ENCODE measurements at regions not wholly inside any gene's neighbourhood (a gene's known extent, or its start where the extent isn't known, plus 50 kb on each side); places are given as distances from the start of the nearest gene placed in this dataset.

DNA sequence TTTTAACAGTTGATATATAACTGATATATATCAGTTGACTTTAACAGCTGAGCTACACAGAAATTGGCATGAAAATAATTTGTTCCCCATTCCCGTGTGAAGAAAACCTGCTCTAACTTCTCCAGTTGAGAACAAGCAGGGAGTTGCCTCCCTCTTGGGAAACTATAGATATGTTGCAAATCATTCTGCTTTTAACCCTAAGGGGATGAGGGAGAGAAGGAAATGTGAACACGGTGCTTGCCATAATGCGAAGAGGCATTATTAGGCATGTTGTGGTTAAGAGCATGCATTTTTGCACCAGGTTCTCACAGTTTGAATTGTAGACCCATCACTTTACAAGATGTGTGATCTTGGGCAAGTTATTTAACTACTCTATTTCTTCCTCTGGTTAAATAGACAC is 453.7 kb downstream of the TENT5A start:
- Histone ChIP-seq H3K9me2 (ENCODE audit: insufficient read depth) (no peaks in the 10 kb centered on the region), H3K4me2 (ENCODE audit: low read length) (no peak overlapping the region), H2AFZ (ENCODE audit: low read depth, low read length, poor library complexity, severe bottlenecking) (no peak overlapping the region), H3K79me2 (ENCODE audit: insufficient read depth, low read length) (no peaks in the 10 kb centered on the region), H3K9me3 (ENCODE audit: control insufficient read depth in 1 of 2, insufficient read depth in 1 of 2, low read depth in 1 of 2, low read length in 2 of 2) (no peaks in the 10 kb centered on the region), H3K36me3 (ENCODE audit: control insufficient read depth in 1 of 2, insufficient read depth in 2 of 2, low read length in 2 of 2) (no peaks in the 10 kb centered on the region), H3K9ac (ENCODE audit: low read length) (no peak overlapping the region), H3K4me1 (ENCODE audit: control insufficient read depth in 1 of 2, insufficient read depth in 2 of 2, low read length in 2 of 2) (no peaks in the 10 kb centered on the region), H4K20me1 (ENCODE audit: insufficient read depth) (no peaks in the 10 kb centered on the region), H3K4me3 (replicated peaks in 1 of 2; ENCODE audit: low read depth in 1 of 2, low read length in 2 of 2) (no peak overlapping the region), H3K27me3 (ENCODE audit: insufficient read depth, low read length) (no peaks in the 10 kb centered on the region), H3K27ac (ENCODE audit: low read depth, low read length) (no peak overlapping the region)
- no peak for TF ChIP-seq ELF1 (IDR thresholded peaks at IDR 0.05; ENCODE audit: borderline replicate concordance, low read depth)
- no peak for TF ChIP-seq EGR1 (IDR thresholded peaks at IDR 0.05; ENCODE audit: low read depth)
- no peak for TF ChIP-seq TCF7L2 (IDR thresholded peaks at IDR 0.05; ENCODE audit: borderline replicate concordance, extremely low read depth, insufficient read depth, insufficient read length)
- TF ChIP-seq, protein P1, sequence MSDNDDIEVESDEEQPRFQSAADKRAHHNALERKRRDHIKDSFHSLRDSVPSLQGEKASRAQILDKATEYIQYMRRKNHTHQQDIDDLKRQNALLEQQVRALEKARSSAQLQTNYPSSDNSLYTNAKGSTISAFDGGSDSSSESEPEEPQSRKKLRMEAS (IDR thresholded peaks at IDR 0.05): no peak
- RAD21 ChIA-PET (ENCODE audit: low non-redundant PET in 1 of 2, low total read pairs in 2 of 2, uncharacterized antibody in 2 of 2, unreplicated experiment in 2 of 2): no interaction called here
- CTCF ChIA-PET: no interaction called here
- intact Hi-C loops (cut with micrococcal nuclease): no loop called here
- POLR2A ChIA-PET: no interaction called here
- BruUV-seq (replicated peaks): no TSS peak
- ATAC-seq: no peak
- DNase-seq (ENCODE audit: low read depth, low spot score): no peak

DNA sequence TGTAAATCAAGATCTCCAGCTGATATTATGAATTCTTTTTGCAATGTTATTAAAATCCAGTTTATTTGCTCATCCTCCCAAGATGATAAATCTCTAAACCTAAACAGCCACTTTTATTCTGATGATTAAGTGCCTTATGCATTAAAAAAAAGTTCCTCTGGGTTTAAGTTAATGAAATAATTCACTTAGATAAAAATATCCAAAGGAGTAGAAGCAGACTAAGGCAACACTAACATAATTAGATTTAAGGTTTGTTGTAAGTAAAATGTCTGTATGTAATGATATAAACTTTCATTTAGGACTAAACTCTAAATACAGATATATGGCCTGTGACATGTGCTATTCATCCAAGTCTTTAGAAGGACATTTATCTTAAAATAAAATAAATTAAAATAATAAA is 457.2 kb downstream of the TENT5A start:
- ATAC-seq: no peak
- ChIA-PET POLR2A (no interaction called here), CTCF (no interaction called here), RAD21 (ENCODE audit: low non-redundant PET in 1 of 2, low total read pairs in 2 of 2, uncharacterized antibody in 2 of 2, unreplicated experiment in 2 of 2) (no interaction called here)
- no peaks in the 10 kb centered on the region for H4K20me1 ChIP-seq (ENCODE audit: insufficient read depth)
- no peak overlapping the region for H3K9ac ChIP-seq (ENCODE audit: low read length)
- H3K9me3 ChIP-seq (ENCODE audit: control insufficient read depth in 1 of 2, insufficient read depth in 1 of 2, low read depth in 1 of 2, low read length in 2 of 2): no peaks in the 10 kb centered on the region
- H3K27me3 ChIP-seq (ENCODE audit: insufficient read depth, low read length): no peaks in the 10 kb centered on the region
- BruUV-seq (replicated peaks): no TSS peak
- no peaks in the 10 kb centered on the region for H3K79me2 ChIP-seq (ENCODE audit: insufficient read depth, low read length)
- H3K9me2 ChIP-seq (ENCODE audit: insufficient read depth): no peaks in the 10 kb centered on the region
- TF ChIP-seq CBX3 (IDR thresholded peaks at IDR 0.05; ENCODE audit: low read depth) (no peak), SP1 (IDR thresholded peaks at IDR 0.05; ENCODE audit: low read depth) (no peak), SRF (IDR thresholded peaks at IDR 0.05; ENCODE audit: low read depth) (no peak), EZH2 (IDR thresholded peaks at IDR 0.05) (no peak), POLR2A (IDR thresholded peaks at IDR 0.05; ENCODE audit: borderline replicate concordance, extremely low read depth, insufficient read depth, insufficient read length) (no peak), ZFX (IDR thresholded peaks at IDR 0.05) (no peak), JUND (IDR thresholded peaks at IDR 0.05) (no peak), SIN3A (IDR thresholded peaks at IDR 0.05; ENCODE audit: low read depth) (no peak), FOSL1 (IDR thresholded peaks at IDR 0.05; ENCODE audit: low read depth) (no peak), RAD21 (IDR thresholded peaks at IDR 0.05; ENCODE audit: low read depth) (no peak), TCF7L2 (IDR thresholded peaks at IDR 0.05; ENCODE audit: borderline replicate concordance, extremely low read depth, insufficient read depth, insufficient read length) (no peak), EZH2phosphoT487 (IDR thresholded peaks at IDR 0.05; ENCODE audit: borderline replicate concordance) (no peak), YY1 (IDR thresholded peaks at IDR 0.05; ENCODE audit: extremely low read depth, insufficient replicate concordance, low read depth, low read length) (no peak)
- TF ChIP-seq, protein P2, sequence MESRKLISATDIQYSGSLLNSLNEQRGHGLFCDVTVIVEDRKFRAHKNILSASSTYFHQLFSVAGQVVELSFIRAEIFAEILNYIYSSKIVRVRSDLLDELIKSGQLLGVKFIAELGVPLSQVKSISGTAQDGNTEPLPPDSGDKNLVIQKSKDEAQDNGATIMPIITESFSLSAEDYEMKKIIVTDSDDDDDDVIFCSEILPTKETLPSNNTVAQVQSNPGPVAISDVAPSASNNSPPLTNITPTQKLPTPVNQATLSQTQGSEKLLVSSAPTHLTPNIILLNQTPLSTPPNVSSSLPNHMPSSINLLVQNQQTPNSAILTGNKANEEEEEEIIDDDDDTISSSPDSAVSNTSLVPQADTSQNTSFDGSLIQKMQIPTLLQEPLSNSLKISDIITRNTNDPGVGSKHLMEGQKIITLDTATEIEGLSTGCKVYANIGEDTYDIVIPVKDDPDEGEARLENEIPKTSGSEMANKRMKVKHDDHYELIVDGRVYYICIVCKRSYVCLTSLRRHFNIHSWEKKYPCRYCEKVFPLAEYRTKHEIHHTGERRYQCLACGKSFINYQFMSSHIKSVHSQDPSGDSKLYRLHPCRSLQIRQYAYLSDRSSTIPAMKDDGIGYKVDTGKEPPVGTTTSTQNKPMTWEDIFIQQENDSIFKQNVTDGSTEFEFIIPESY (IDR thresholded peaks at IDR 0.05; ENCODE audit: extremely low read depth, insufficient replicate concordance, low read length): no peak
- TF ChIP-seq, protein P3, sequence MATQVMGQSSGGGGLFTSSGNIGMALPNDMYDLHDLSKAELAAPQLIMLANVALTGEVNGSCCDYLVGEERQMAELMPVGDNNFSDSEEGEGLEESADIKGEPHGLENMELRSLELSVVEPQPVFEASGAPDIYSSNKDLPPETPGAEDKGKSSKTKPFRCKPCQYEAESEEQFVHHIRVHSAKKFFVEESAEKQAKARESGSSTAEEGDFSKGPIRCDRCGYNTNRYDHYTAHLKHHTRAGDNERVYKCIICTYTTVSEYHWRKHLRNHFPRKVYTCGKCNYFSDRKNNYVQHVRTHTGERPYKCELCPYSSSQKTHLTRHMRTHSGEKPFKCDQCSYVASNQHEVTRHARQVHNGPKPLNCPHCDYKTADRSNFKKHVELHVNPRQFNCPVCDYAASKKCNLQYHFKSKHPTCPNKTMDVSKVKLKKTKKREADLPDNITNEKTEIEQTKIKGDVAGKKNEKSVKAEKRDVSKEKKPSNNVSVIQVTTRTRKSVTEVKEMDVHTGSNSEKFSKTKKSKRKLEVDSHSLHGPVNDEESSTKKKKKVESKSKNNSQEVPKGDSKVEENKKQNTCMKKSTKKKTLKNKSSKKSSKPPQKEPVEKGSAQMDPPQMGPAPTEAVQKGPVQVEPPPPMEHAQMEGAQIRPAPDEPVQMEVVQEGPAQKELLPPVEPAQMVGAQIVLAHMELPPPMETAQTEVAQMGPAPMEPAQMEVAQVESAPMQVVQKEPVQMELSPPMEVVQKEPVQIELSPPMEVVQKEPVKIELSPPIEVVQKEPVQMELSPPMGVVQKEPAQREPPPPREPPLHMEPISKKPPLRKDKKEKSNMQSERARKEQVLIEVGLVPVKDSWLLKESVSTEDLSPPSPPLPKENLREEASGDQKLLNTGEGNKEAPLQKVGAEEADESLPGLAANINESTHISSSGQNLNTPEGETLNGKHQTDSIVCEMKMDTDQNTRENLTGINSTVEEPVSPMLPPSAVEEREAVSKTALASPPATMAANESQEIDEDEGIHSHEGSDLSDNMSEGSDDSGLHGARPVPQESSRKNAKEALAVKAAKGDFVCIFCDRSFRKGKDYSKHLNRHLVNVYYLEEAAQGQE (IDR thresholded peaks at IDR 0.05; ENCODE audit: low read depth): no peak
- TF ChIP-seq, protein P1 (IDR thresholded peaks at IDR 0.05): no peak
- H3K36me3 ChIP-seq (ENCODE audit: control insufficient read depth in 1 of 2, insufficient read depth in 2 of 2, low read length in 2 of 2): no peaks in the 10 kb centered on the region
- H3K27ac ChIP-seq (ENCODE audit: low read depth, low read length): no peak overlapping the region
- no peak overlapping the region for H2AFZ ChIP-seq (ENCODE audit: low read depth, low read length, poor library complexity, severe bottlenecking)
- no peak overlapping the region for H3K4me2 ChIP-seq (ENCODE audit: low read length)
- DNase-seq (ENCODE audit: low read depth, low spot score): no peak
- intact Hi-C loops (cut with micrococcal nuclease): no loop called here
- no peaks in the 10 kb centered on the region for H3K4me1 ChIP-seq (ENCODE audit: control insufficient read depth in 1 of 2, insufficient read depth in 2 of 2, low read length in 2 of 2)
- H3K4me3 ChIP-seq (replicated peaks in 1 of 2; ENCODE audit: low read depth in 1 of 2, low read length in 2 of 2): no peak overlapping the region
